Ovary (tissue), 7 donors: ENCODE measurements at regions not wholly inside any gene's neighbourhood (a gene's known extent, or its start where the extent isn't known, plus 50 kb on each side); places are given as distances from the start of the nearest gene placed in this dataset.

ENCODE experiments used
- DNase-seq, 5 donors: peaks; one replicate each; pipeline ENCODE4 v3.0.0-alpha.2; 2019 to 2020
- H3K27ac ChIP-seq, 2 donors: fragments of 200-600 bp; one replicate each; pipeline versions ENCODE4 v1.5.1 to v1.8.0; 2019 to 2022
- H3K27me3 ChIP-seq: fragments of 200-600 bp; one replicate; pipeline ENCODE4 v1.8.0; 2022
- H3K36me3 ChIP-seq: fragments of 200-600 bp; sonication (generic); one replicate; pipeline ENCODE4 v1.5.1; 2019
- H3K4me1 ChIP-seq: one replicate; pipeline ENCODE4 v1.8.1; 2013; ENCODE audit warnings: mild to moderate bottlenecking, moderate library complexity; ENCODE audit not compliant: insufficient read depth
- H3K4me3 ChIP-seq: fragments of 200-600 bp; sonication (generic); one replicate; pipeline ENCODE4 v1.5.1; 2017
- H3K9me3 ChIP-seq, 2 donors: fragments of 200-600 bp in 1 of 2; sonication (generic) in 1 of 2; one replicate each; pipeline versions ENCODE4 v1.5.1 to v1.8.1; 2013 to 2019; ENCODE audit warnings: mild to moderate bottlenecking in 1 of 2, moderate library complexity in 1 of 2
- EP300 ChIP-seq: sonication (generic); formaldehyde crosslinking; IDR thresholded peaks from one replicate; pipeline ENCODE4 v1.6.1; 2017; ENCODE audit warnings: antibody characterized with exemption
- POLR2A ChIP-seq: fragments of 450-650 bp; IDR thresholded peaks from one replicate; pipeline ENCODE4 v1.6.1; 2017; ENCODE audit warnings: antibody characterized with exemption, mild to moderate bottlenecking, moderate library complexity
- WGBS, 3 donors: extraction: QIAGEN DNeasy Blood & Tissue Kit in 1 of 3; methylation state at CpG; one replicate each; pipeline versions ENCODE4 v1.1.5 to v1.1.7; 2013 to 2017; 5-methylcytosine and 5-hydroxymethylcytosine counted together
- intact Hi-C, 4 donors: fragments of 100-400 bp; cut with DNase I; formaldehyde crosslinking; loops; one replicate each; pipeline versions ENCODE4 v1.11.0 to v1.15.1; 2022 to 2023
- TF ChIP-seq, protein P1 (sequence below), 3 donors: fragments of 450-650 bp in 2 of 3; fragments of 200-600 bp in 1 of 3; IDR thresholded peaks; one replicate each; pipeline versions ENCODE4 v1.5.1 to v1.8.0; 2016 to 2022; ENCODE audit warnings: antibody characterized with exemption in 3 of 3, mild to moderate bottlenecking in 1 of 3
- donor health status: DM: no; HTN: no; CAD: no; lungs with moderate emphysema.
- donor health status: DM: no; HTN: no; CAD: no.
- donor health status: Bipolar disorder and iron deficiency.
- donor health status: DM: no; HTN: no; CAD: no.
- donor health status: DM: yes; HTN: yes; CAD: no.

GRCh38 chr9:134240361-134240760 lies 76.0 kb upstream of the RNU6ATAC start:
- Histone ChIP-seq H3K9me3 (no peaks in the 10 kb centered on the region), H3K36me3 (no peaks in the 10 kb centered on the region), H3K27me3 (no peaks in the 10 kb centered on the region), H3K4me1 (peaks cover 7% of the 10 kb centered on the region), H3K27ac (no peak overlapping the region), H3K4me3 (no peak overlapping the region)
- DNase-seq, result no peak
- TF ChIP-seq, protein P1, sequence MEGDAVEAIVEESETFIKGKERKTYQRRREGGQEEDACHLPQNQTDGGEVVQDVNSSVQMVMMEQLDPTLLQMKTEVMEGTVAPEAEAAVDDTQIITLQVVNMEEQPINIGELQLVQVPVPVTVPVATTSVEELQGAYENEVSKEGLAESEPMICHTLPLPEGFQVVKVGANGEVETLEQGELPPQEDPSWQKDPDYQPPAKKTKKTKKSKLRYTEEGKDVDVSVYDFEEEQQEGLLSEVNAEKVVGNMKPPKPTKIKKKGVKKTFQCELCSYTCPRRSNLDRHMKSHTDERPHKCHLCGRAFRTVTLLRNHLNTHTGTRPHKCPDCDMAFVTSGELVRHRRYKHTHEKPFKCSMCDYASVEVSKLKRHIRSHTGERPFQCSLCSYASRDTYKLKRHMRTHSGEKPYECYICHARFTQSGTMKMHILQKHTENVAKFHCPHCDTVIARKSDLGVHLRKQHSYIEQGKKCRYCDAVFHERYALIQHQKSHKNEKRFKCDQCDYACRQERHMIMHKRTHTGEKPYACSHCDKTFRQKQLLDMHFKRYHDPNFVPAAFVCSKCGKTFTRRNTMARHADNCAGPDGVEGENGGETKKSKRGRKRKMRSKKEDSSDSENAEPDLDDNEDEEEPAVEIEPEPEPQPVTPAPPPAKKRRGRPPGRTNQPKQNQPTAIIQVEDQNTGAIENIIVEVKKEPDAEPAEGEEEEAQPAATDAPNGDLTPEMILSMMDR (IDR thresholded peaks at IDR 0.05), result no peak
- TF ChIP-seq EP300 (no peak), POLR2A (no peak)
- WGBS, 3 donors, result 17 to 24% (median 20%) methylated on average over 11 of the region's 11 CpGs
- intact Hi-C loops, result no loop called here

DNA sequence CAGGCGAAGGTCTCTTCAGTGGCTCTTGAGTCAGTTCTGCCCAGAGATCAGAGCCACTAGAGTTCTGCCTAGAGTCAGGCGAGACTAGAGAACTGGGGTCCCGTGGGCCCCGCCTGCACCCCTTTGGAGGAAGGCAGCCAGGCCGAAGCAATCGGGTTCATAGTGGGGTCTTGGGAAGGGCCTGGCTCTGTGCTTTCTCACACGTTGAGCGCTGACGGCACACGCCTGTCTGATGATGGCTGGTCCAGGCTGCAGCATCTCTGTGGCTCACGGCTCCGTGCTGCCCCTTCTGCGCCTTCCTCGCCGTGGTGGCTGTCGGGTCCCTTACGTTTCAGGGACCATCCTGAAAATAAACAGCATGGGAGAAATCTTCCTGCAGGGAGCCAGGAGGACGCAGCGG lies 78.3 kb upstream of the RNU6ATAC start:
- H3K4me3 ChIP-seq, result no peak overlapping the region
- H3K36me3 ChIP-seq, result no peaks in the 10 kb centered on the region
- WGBS, 3 donors, result 79 to 90% (median 86%) methylated on average over 19 of the region's 19 CpGs
- DNase-seq, result no peak
- no peak for TF ChIP-seq EP300
- TF ChIP-seq, protein P1 (IDR thresholded peaks at IDR 0.05), result no peak
- no peak for TF ChIP-seq POLR2A
- intact Hi-C loops, result no loop called here
- no peaks in the 10 kb centered on the region for H3K4me1 ChIP-seq
- no peaks in the 10 kb centered on the region for H3K27me3 ChIP-seq
- H3K9me3 ChIP-seq, result no peaks in the 10 kb centered on the region
- H3K27ac ChIP-seq, result no peak overlapping the region

DNA sequence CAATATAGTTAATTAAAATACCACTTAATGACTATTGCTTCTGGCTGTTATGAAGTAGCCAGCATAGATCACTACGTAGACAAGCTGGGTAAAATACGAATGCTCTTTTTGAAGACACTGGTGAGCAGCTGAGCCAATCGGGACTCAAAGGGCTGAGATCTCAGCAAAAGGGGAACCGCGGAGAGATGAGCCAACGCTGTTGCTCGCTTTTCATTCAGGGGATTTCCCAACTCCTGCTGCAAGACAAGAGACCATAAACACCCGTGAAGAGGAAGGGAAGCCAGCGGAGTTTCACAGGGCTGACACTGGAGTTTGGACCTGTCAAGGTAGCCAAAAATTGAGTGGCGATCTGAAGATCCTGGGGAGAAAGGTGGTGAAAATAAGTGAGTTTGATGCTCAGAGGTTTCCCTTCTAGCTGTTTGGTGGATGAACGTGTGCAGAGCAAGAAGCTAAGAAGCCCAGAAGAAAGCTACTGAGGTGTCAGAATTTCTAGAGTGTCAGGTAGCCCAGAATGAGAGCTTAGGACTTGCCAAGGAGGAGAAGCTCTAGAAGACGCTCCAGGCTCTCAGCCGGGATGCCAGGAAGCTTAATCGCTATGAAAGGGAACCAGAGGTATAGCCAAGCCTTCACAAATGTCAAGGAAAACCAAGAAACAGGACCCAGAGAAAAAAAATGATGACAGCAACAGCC lies 79.6 kb upstream of the RNU6ATAC start:
- no peaks in the 10 kb centered on the region for H3K27me3 ChIP-seq
- no peak overlapping the region for H3K27ac ChIP-seq
- 35 to 45% (median 43%) methylated on average over 14 of the region's 14 CpGs for WGBS, 3 donors
- no peaks in the 10 kb centered on the region for H3K4me1 ChIP-seq
- intact Hi-C loops, result no loop called here
- TF ChIP-seq, protein P1 (IDR thresholded peaks at IDR 0.05), result no peak
- TF ChIP-seq POLR2A (no peak), EP300 (no peak)
- H3K4me3 ChIP-seq, result no peak overlapping the region
- DNase-seq, result no peak
- no peaks in the 10 kb centered on the region for H3K9me3 ChIP-seq
- H3K36me3 ChIP-seq, result no peaks in the 10 kb centered on the region

DNA sequence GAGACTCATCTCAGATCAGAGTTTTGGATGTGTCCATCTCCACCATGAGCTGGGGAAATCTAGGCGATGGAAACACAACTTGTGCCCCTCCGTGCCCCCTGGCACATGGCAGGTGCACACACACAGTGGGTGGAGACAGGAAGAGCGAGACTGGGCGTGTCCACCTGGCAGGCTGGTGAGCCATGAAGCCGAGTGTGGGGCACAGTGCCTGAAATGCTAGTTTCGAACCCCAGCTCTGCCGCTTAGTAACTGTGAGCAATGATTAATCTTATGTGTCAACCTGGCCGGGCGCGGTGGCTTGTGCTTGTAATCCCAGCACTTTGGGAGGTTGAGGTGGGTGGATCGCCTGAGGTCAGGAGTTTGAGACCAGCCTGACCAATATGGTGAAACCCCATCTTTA lies 80.8 kb upstream of the RNU6ATAC start:
- TF ChIP-seq POLR2A (no peak), EP300 (no peak)
- TF ChIP-seq, protein P1 (IDR thresholded peaks at IDR 0.05), result no peak
- intact Hi-C loops, result no loop called here
- H3K27me3 ChIP-seq, result no peaks in the 10 kb centered on the region
- H3K36me3 ChIP-seq, result no peaks in the 10 kb centered on the region
- no peak for DNase-seq
- no peak overlapping the region for H3K4me3 ChIP-seq
- H3K9me3 ChIP-seq, result no peaks in the 10 kb centered on the region
- H3K4me1 ChIP-seq, result no peaks in the 10 kb centered on the region
- WGBS, 3 donors, result 87 to 91% (median 90%) methylated on average over 11 of the region's 11 CpGs
- H3K27ac ChIP-seq, result no peak overlapping the region
